Mesendoderm (in vitro differentiated cells): ENCODE measurements at regions not wholly inside any gene's neighbourhood (a gene's known extent, or its start where the extent isn't known, plus 50 kb on each side); places are given as distances from the start of the nearest gene placed in this dataset.

Experiments used
- DNase-seq: peaks from one replicate; pipeline ENCODE4 v3.0.0; 2013
- H2AK5ac ChIP-seq: 2 replicates; pipeline ENCODE4 v1.6.1; 2013; ENCODE audit warnings: low read length, inconsistent platforms
- H2BK120ac ChIP-seq: 2 replicates; pipeline ENCODE4 v1.6.1; 2013; ENCODE audit warnings: low read depth, mild to moderate bottlenecking, low read length, moderate library complexity, mixed read lengths
- H2BK15ac ChIP-seq: replicated peaks from 2 replicates; pipeline ENCODE4 v1.6.1; 2013; ENCODE audit warnings: low read depth, mild to moderate bottlenecking, moderate library complexity
- H2BK5ac ChIP-seq: 2 replicates; pipeline ENCODE4 v1.6.1; 2013; ENCODE audit warnings: low read length, inconsistent platforms
- H3K18ac ChIP-seq: 2 replicates; pipeline ENCODE4 v1.6.1; 2013; ENCODE audit warnings: mild to moderate bottlenecking, low read length, mixed read lengths
- H3K23ac ChIP-seq: one replicate; pipeline ENCODE4 v1.6.1; 2013; ENCODE audit warnings: low read length
- H3K27ac ChIP-seq: 2 replicates; pipeline ENCODE4 v1.5.1; 2013; ENCODE audit warnings: low read depth, mild to moderate bottlenecking, inconsistent platforms, low read length, moderate library complexity
- H3K27me3 ChIP-seq: 2 replicates; pipeline ENCODE4 v1.6.1; 2013; ENCODE audit warnings: low read length, control low read depth, mild to moderate bottlenecking, inconsistent platforms; ENCODE audit not compliant: insufficient read depth, poor library complexity
- H3K36me3 ChIP-seq: 2 replicates; pipeline ENCODE4 v1.6.1; 2013; ENCODE audit warnings: low read length, inconsistent platforms; ENCODE audit not compliant: control insufficient read depth, insufficient read depth
- H3K4ac ChIP-seq: one replicate; pipeline ENCODE4 v1.6.1; 2013; ENCODE audit warnings: low read depth, mild to moderate bottlenecking, low read length, moderate library complexity
- H3K4me1 ChIP-seq: 2 replicates; pipeline ENCODE4 v1.6.1; 2013; ENCODE audit warnings: low read depth, low read length, inconsistent platforms; ENCODE audit not compliant: control insufficient read depth
- H3K4me2 ChIP-seq: 2 replicates; pipeline ENCODE4 v1.6.1; 2013; ENCODE audit warnings: low read length
- H3K4me3 ChIP-seq: 2 replicates; pipeline ENCODE4 v1.5.1; 2013; ENCODE audit warnings: mild to moderate bottlenecking, low read length
- H3K56ac ChIP-seq: one replicate; pipeline ENCODE4 v1.6.1; 2013; ENCODE audit warnings: low read length
- H3K79me1 ChIP-seq: 2 replicates; pipeline ENCODE4 v1.6.1; 2013; ENCODE audit warnings: low read length, inconsistent platforms
- H3K79me2 ChIP-seq: 2 replicates; pipeline ENCODE4 v1.6.1; 2013; ENCODE audit warnings: mild to moderate bottlenecking, low read length; ENCODE audit not compliant: control insufficient read depth, insufficient read depth
- H3K9ac ChIP-seq: 2 replicates; pipeline ENCODE4 v1.6.1; 2013; ENCODE audit warnings: low read length, inconsistent platforms
- H4K5ac ChIP-seq: one replicate; pipeline ENCODE4 v1.6.1; 2013; ENCODE audit warnings: low read length
- H4K8ac ChIP-seq: one replicate; pipeline ENCODE4 v1.6.1; 2013; ENCODE audit warnings: low read depth, mild to moderate bottlenecking, control low read depth, low read length, moderate library complexity
- WGBS: extraction: QIAGEN DNeasy Blood & Tissue Kit; methylation state at CpG from one replicate; pipeline ENCODE4 v1.1.7; 2013; ENCODE audit warnings: low lambda C conversion rate, missing lambda C conversion rate; ENCODE audit not compliant: insufficient coverage; ENCODE audit errors: extremely low coverage; 5-methylcytosine and 5-hydroxymethylcytosine counted together

DNA sequence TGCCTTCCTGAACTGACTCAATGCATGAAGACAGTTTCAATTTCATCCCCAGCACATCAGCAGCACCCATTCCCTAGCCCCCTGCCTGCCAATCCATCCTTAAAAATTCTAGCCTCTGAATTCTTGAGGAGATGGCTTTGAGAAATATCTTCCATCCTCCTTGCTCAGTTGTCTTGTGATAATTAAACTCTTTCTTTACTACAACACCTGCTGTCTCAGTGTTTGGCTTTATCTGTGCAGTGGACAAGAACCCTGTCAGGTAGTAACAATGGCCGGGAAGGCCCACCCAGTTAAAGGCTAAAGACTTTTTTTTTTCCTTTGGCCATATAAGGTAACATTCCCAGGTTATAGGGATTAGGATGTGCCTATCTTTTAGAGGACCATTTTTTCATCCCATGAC lies 114.4 kb upstream of the NAP1L1 start:
- Histone ChIP-seq H2BK120ac (no peak overlapping the region), H3K56ac (no peak overlapping the region), H3K36me3 (no peaks in the 10 kb centered on the region), H3K4ac (no peak overlapping the region), H2AK5ac (no peak overlapping the region), H2BK5ac (no peak overlapping the region), H2BK15ac (no peak overlapping the region), H3K18ac (no peak overlapping the region), H3K79me2 (no peaks in the 10 kb centered on the region), H3K27ac (no peak overlapping the region), H3K4me2 (no peak overlapping the region), H3K4me1 (no peaks in the 10 kb centered on the region), H3K9ac (no peak overlapping the region), H3K27me3 (no peaks in the 10 kb centered on the region), H3K4me3 (no peak overlapping the region), H3K79me1 (no peaks in the 10 kb centered on the region), H4K5ac (no peak overlapping the region), H4K8ac (no peak overlapping the region), H3K23ac (no peak overlapping the region)
- no CpG with 5 or more reads among the region's 1 CpG for WGBS
- DNase-seq = no peak

DNA sequence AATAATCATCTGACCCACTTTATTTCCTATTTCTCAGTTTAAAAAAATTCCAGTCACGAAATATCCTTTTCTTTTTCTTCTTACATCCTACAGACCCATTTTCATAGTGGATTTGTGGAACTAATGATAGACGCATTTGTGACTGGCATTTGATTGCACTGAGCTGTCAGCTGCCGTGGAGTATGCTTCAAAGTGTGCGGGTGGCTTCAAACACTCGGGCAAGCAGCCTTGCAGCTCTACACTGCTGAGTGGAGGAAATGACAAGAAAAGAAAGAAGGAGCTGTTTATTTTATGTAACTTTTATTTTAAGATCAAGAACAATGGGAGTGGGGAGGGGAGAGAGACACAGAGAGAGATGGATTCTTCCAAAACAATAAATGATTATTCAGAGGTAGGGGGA lies 112.8 kb upstream of the NAP1L1 start:
- H3K4me2 ChIP-seq = no peak overlapping the region
- H3K4me3 ChIP-seq = no peak overlapping the region
- no peaks in the 10 kb centered on the region for H3K27me3 ChIP-seq
- H3K56ac ChIP-seq = no peak overlapping the region
- H4K8ac ChIP-seq = no peak overlapping the region
- H4K5ac ChIP-seq = no peak overlapping the region
- H2BK120ac ChIP-seq = no peak overlapping the region
- H3K18ac ChIP-seq = no peak overlapping the region
- no peak overlapping the region for H3K4ac ChIP-seq
- no peaks in the 10 kb centered on the region for H3K4me1 ChIP-seq
- H3K27ac ChIP-seq = no peak overlapping the region
- DNase-seq = no peak
- no peak overlapping the region for H3K9ac ChIP-seq
- 100% methylated on average over 1 of the region's 5 CpGs for WGBS
- no peaks in the 10 kb centered on the region for H3K79me1 ChIP-seq
- no peak overlapping the region for H3K23ac ChIP-seq
- no peaks in the 10 kb centered on the region for H3K36me3 ChIP-seq
- no peaks in the 10 kb centered on the region for H3K79me2 ChIP-seq
- no peak overlapping the region for H2BK5ac ChIP-seq
- H2BK15ac ChIP-seq = no peak overlapping the region
- no peak overlapping the region for H2AK5ac ChIP-seq

DNA sequence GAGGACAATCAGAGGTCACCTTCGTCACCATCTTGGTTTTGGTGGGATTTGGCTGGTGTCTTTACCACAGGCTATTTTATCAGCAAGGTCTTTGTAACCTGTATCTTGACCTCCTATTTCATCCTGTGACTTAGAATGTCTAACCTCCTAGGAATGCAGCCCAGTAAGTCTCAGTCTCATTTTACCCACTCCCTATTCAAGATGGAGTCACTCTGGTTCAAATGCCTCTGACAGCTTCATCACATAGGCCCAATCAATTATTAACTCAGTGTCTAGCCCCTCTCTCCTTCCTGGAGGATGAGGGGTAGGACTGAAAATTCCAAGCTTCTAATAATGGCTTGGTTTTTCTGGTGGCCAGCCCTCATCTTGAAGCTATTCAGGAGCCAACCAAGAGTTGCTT lies 111.4 kb upstream of the NAP1L1 start:
- no peak overlapping the region for H3K18ac ChIP-seq
- no peak for DNase-seq
- H2BK120ac ChIP-seq = no peak overlapping the region
- H3K23ac ChIP-seq = no peak overlapping the region
- no peak overlapping the region for H3K27ac ChIP-seq
- H3K4ac ChIP-seq = no peak overlapping the region
- H3K27me3 ChIP-seq = no peaks in the 10 kb centered on the region
- H3K36me3 ChIP-seq = no peaks in the 10 kb centered on the region
- no peak overlapping the region for H4K8ac ChIP-seq
- no CpG with 5 or more reads among the region's 1 CpG for WGBS
- no peak overlapping the region for H4K5ac ChIP-seq
- H3K79me1 ChIP-seq = no peaks in the 10 kb centered on the region
- H3K4me2 ChIP-seq = no peak overlapping the region
- no peaks in the 10 kb centered on the region for H3K79me2 ChIP-seq
- no peak overlapping the region for H2BK15ac ChIP-seq
- no peak overlapping the region for H2BK5ac ChIP-seq
- no peak overlapping the region for H2AK5ac ChIP-seq
- H3K4me1 ChIP-seq = no peaks in the 10 kb centered on the region
- H3K56ac ChIP-seq = no peak overlapping the region
- H3K4me3 ChIP-seq = no peak overlapping the region
- no peak overlapping the region for H3K9ac ChIP-seq

DNA sequence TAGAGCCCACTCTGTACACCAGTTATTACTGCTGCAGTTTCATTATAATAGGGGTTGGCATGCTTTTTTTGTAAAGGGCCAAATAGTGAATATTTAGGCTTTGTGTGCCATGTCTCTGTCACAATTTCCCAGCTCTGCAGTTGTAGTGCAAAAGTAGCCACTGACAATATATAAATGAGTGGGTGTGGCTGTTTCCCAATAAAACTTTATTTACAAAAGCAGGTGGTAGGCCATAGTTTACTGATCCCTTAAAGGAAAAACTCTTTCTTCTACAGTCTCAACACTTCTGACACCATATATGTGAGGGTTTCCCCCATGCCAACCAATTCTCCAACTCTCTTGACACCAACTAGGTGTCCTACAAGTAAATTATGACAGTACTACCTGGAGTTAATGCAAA lies 110.2 kb upstream of the NAP1L1 start:
- H3K36me3 ChIP-seq = no peaks in the 10 kb centered on the region
- no peak overlapping the region for H3K4me2 ChIP-seq
- no peak overlapping the region for H4K8ac ChIP-seq
- no peaks in the 10 kb centered on the region for H3K79me2 ChIP-seq
- no peak overlapping the region for H2BK5ac ChIP-seq
- H2BK15ac ChIP-seq = no peak overlapping the region
- no peak overlapping the region for H4K5ac ChIP-seq
- no peaks in the 10 kb centered on the region for H3K4me1 ChIP-seq
- no peak overlapping the region for H3K23ac ChIP-seq
- H3K4me3 ChIP-seq = no peak overlapping the region
- no peak overlapping the region for H3K56ac ChIP-seq
- no peak for DNase-seq
- no peaks in the 10 kb centered on the region for H3K27me3 ChIP-seq
- no peaks in the 10 kb centered on the region for H3K79me1 ChIP-seq
- no peak overlapping the region for H3K27ac ChIP-seq
- no peak overlapping the region for H2BK120ac ChIP-seq
- H3K18ac ChIP-seq = no peak overlapping the region
- no peak overlapping the region for H2AK5ac ChIP-seq
- no peak overlapping the region for H3K4ac ChIP-seq
- no peak overlapping the region for H3K9ac ChIP-seq

DNA sequence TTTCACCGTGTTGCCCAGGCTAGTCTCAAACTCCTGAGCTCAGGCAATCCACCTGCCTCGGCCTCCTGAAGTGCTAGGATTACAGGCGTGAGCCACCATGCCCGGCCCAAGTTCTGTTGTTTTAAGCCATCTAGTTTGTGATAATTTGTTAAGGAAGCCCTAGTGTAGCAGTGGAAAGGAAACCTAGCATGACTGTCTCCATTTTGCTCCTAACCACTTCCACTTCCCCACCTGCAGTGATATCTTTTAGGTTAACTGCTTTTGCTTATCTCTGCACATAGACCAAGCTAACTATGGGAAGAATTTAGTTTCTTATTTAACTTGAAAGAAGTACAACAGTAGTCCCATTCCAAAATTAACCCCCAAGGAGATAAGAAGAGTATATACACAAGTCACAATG lies 109.5 kb upstream of the NAP1L1 start:
- Histone ChIP-seq H3K18ac (no peak overlapping the region), H3K4ac (no peak overlapping the region), H3K4me1 (no peaks in the 10 kb centered on the region), H2BK15ac (no peak overlapping the region), H3K9ac (no peak overlapping the region), H2AK5ac (no peak overlapping the region), H3K27ac (no peak overlapping the region), H3K79me2 (no peaks in the 10 kb centered on the region), H3K23ac (no peak overlapping the region), H3K56ac (no peak overlapping the region), H3K27me3 (no peaks in the 10 kb centered on the region), H3K4me2 (no peak overlapping the region), H2BK120ac (no peak overlapping the region), H2BK5ac (no peak overlapping the region), H4K8ac (no peak overlapping the region), H3K79me1 (no peaks in the 10 kb centered on the region), H3K36me3 (no peaks in the 10 kb centered on the region), H3K4me3 (no peak overlapping the region), H4K5ac (no peak overlapping the region)
- no peak for DNase-seq
- WGBS = no CpG with 5 or more reads among the region's 4 CpGs

DNA sequence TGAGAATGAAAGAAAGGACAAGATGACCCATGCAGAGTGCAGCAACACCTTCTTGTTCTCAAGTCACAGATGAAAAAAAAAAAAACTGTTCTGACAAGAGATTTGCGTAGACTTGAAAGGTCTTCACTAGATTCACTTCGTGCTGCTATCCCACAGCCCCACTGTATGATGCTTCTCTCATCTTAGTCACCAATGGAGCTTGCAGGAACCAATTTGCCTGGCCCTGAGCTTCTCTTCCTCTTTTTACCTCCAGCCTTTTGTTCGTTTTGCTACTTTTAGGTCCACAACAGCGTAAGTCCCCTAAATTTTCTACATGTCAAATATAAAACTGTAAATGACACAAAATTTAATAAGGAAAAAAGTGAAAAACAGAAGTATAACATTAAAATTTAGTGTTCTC lies 107.9 kb upstream of the NAP1L1 start:
- H3K4me1 ChIP-seq = no peaks in the 10 kb centered on the region
- H3K4ac ChIP-seq = no peak overlapping the region
- H3K18ac ChIP-seq = no peak overlapping the region
- H2AK5ac ChIP-seq = no peak overlapping the region
- no peak overlapping the region for H4K5ac ChIP-seq
- H3K27ac ChIP-seq = no peak overlapping the region
- H4K8ac ChIP-seq = no peak overlapping the region
- no peaks in the 10 kb centered on the region for H3K27me3 ChIP-seq
- H3K79me2 ChIP-seq = no peaks in the 10 kb centered on the region
- no peak overlapping the region for H3K23ac ChIP-seq
- H3K56ac ChIP-seq = no peak overlapping the region
- no peak overlapping the region for H3K9ac ChIP-seq
- H2BK120ac ChIP-seq = no peak overlapping the region
- H3K4me3 ChIP-seq = no peak overlapping the region
- H3K36me3 ChIP-seq = no peaks in the 10 kb centered on the region
- no peak overlapping the region for H3K4me2 ChIP-seq
- no peaks in the 10 kb centered on the region for H3K79me1 ChIP-seq
- H2BK15ac ChIP-seq = no peak overlapping the region
- no CpG with 5 or more reads among the region's 4 CpGs for WGBS
- DNase-seq = no peak
- H2BK5ac ChIP-seq = no peak overlapping the region
